Caco-2 (cell line): ENCODE measurements at regions not wholly inside any gene's neighbourhood (a gene's known extent, or its start where the extent isn't known, plus 50 kb on each side); places are given as distances from the start of the nearest gene placed in this dataset.

Source experiments
- BruUV-seq: library from RNA; stranded (reverse); fragments of 400-500 nt; replicated peaks from 2 replicates; lab custom pipeline; 2021; lab: Mats Ljungman, UMichigan
- CTCF ChIA-PET: fragments of 300-600 bp; sonication (Branson Sonifier 250); formaldehyde crosslinking; loops from one replicate; lab custom pipeline; 2022; ENCODE audit warnings: antibody characterized with exemption; lab: Charles Lee
- POLR2A ChIA-PET: fragments of 300-600 bp; sonication (Branson Sonifier 250); formaldehyde crosslinking; loops from one replicate; lab custom pipeline; 2022; ENCODE audit warnings: antibody characterized with exemption; lab: Charles Lee
- DNase-seq, 2 experiments: peaks; one replicate each; pipeline versions ENCODE4 v3.0.0 to v3.0.0-alpha.2; 2020 to 2022
- H3K27me3 ChIP-seq: replicated peaks from 2 replicates; pipeline ENCODE4 v1.6.0; 2011; ENCODE audit warnings: low read length; ENCODE audit not compliant: control insufficient read depth, insufficient read depth
- H3K36me3 ChIP-seq: 2 replicates; pipeline ENCODE4 v1.5.1; 2011; ENCODE audit warnings: low read length; ENCODE audit not compliant: control insufficient read depth, insufficient read depth
- H3K4me1 ChIP-seq: fragments of 250-450 bp; sonication (Bioruptor Pico); 2 replicates; pipeline ENCODE4 v1.5.1; 2020; ENCODE audit warnings: mild to moderate bottlenecking
- H3K4me3 ChIP-seq: 2 replicates; pipeline ENCODE4 v1.5.1; 2011; ENCODE audit warnings: low read depth, mild to moderate bottlenecking, control low read depth, low read length
- H3K9me3 ChIP-seq: fragments of 250-450 bp; sonication (Bioruptor Pico); 2 replicates; pipeline ENCODE4 v1.5.1; 2020; ENCODE audit warnings: mild to moderate bottlenecking, moderate library complexity
- H3K27ac Mint-ChIP-seq: one replicate; pipeline ENCODE4 v1.8.0; 2022; ENCODE audit warnings: mixed read lengths; ENCODE audit not compliant: unreplicated experiment
- H3K27me3 Mint-ChIP-seq: one replicate; pipeline ENCODE4 v1.8.0; 2022; ENCODE audit warnings: mixed read lengths; ENCODE audit not compliant: insufficient read depth, unreplicated experiment
- H3K36me3 Mint-ChIP-seq: one replicate; pipeline ENCODE4 v1.8.0; 2022; ENCODE audit warnings: mild to moderate bottlenecking, mixed read lengths; ENCODE audit not compliant: insufficient read depth, unreplicated experiment
- H3K4me1 Mint-ChIP-seq: one replicate; pipeline ENCODE4 v1.8.0; 2022; ENCODE audit warnings: low read depth, mixed read lengths; ENCODE audit not compliant: unreplicated experiment
- H3K4me3 Mint-ChIP-seq: one replicate; pipeline ENCODE4 v1.8.0; 2022; ENCODE audit warnings: mild to moderate bottlenecking, moderate library complexity, mixed read lengths; ENCODE audit not compliant: unreplicated experiment
- H3K9me3 Mint-ChIP-seq: one replicate; pipeline ENCODE4 v1.8.0; 2022; ENCODE audit warnings: mixed read lengths; ENCODE audit not compliant: unreplicated experiment
- CTCF ChIP-seq, 2 experiments: fragments of 200-600 bp in 1 of 2; IDR thresholded peaks; 1 replicate in 1 of 2; 2 replicates in 1 of 2; pipeline versions ENCODE4 v1.5.1 to v1.8.0; 2011 to 2022; ENCODE audit warnings: antibody characterized with exemption in 1 of 2, control low read depth in 1 of 2, inconsistent platforms in 1 of 2, low read depth in 1 of 2, low read length in 1 of 2, mild to moderate bottlenecking in 1 of 2, moderate library complexity in 1 of 2; ENCODE audit not compliant: insufficient read depth in 1 of 2, severe bottlenecking in 1 of 2, unreplicated experiment in 1 of 2
- intact Hi-C: fragments of 100-400 bp; cut with micrococcal nuclease; formaldehyde crosslinking; loops from one replicate; pipeline ENCODE4 v1.10.0; 2022; ENCODE audit not compliant: unreplicated experiment

GRCh38 chr1:219405531-219406331 is 207.2 kb downstream of the ZC3H11B start:
- DNase-seq: no peak
- no peak overlapping the region for H3K4me3 ChIP-seq
- ChIA-PET POLR2A (no interaction called here), CTCF (no interaction called here)
- Mint-ChIP-seq H3K9me3 (no peaks in the 10 kb centered on the region), H3K36me3 (no peaks in the 10 kb centered on the region), H3K27me3 (no peaks in the 10 kb centered on the region), H3K4me3 (no peak overlapping the region), H3K27ac (no peak overlapping the region), H3K4me1 (no peaks in the 10 kb centered on the region)
- BruUV-seq: no TSS peak
- no peak for TF ChIP-seq CTCF (IDR thresholded peaks at IDR 0.05; ENCODE audit: insufficient read depth in 1 of 2, low read depth in 1 of 2, low read length in 1 of 2, severe bottlenecking in 1 of 2, unreplicated experiment in 1 of 2)
- H3K36me3 ChIP-seq: no peaks in the 10 kb centered on the region
- no peaks in the 10 kb centered on the region for H3K9me3 ChIP-seq
- intact Hi-C loops: no loop called here
- no peaks in the 10 kb centered on the region for H3K27me3 ChIP-seq
- H3K4me1 ChIP-seq: no peaks in the 10 kb centered on the region

DNA sequence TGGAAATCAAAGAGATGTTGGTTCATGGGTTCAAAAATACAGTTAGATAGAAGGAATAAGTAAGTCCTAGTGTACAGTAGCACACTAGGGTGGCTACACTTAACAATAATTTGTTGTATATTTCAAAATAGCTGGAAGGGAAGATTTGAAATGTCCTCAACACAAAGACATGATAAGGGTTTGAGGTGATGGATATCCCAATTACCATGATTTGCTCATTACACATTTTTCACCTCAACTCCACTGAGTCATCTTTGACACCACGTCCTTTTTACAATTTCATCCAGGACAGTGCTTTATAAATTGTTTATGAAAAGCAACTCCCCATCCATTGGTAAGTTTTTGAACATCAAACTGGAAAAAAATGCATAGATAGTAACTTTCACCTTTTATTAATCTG is 208.3 kb downstream of the ZC3H11B start:
- Mint-ChIP-seq H3K27ac (no peak overlapping the region), H3K27me3 (no peaks in the 10 kb centered on the region), H3K4me3 (no peak overlapping the region), H3K4me1 (no peaks in the 10 kb centered on the region), H3K9me3 (no peaks in the 10 kb centered on the region), H3K36me3 (no peaks in the 10 kb centered on the region)
- no peaks in the 10 kb centered on the region for H3K4me1 ChIP-seq
- H3K27me3 ChIP-seq: no peaks in the 10 kb centered on the region
- BruUV-seq: no TSS peak
- CTCF ChIA-PET: no interaction called here
- intact Hi-C loops: no loop called here
- no peak for TF ChIP-seq CTCF (IDR thresholded peaks at IDR 0.05; ENCODE audit: insufficient read depth in 1 of 2, low read depth in 1 of 2, low read length in 1 of 2, severe bottlenecking in 1 of 2, unreplicated experiment in 1 of 2)
- POLR2A ChIA-PET: no interaction called here
- no peaks in the 10 kb centered on the region for H3K9me3 ChIP-seq
- no peak overlapping the region for H3K4me3 ChIP-seq
- no peaks in the 10 kb centered on the region for H3K36me3 ChIP-seq
- DNase-seq: no peak

GRCh38 chr1:219402925-219403324 is 210.0 kb downstream of the ZC3H11B start:
- no peak overlapping the region for H3K4me3 ChIP-seq
- BruUV-seq: no TSS peak
- POLR2A ChIA-PET: no interaction called here
- H3K9me3 ChIP-seq: no peaks in the 10 kb centered on the region
- no peak for TF ChIP-seq CTCF (IDR thresholded peaks at IDR 0.05; ENCODE audit: insufficient read depth in 1 of 2, low read depth in 1 of 2, low read length in 1 of 2, severe bottlenecking in 1 of 2, unreplicated experiment in 1 of 2)
- Mint-ChIP-seq H3K4me3 (no peak overlapping the region), H3K4me1 (no peaks in the 10 kb centered on the region), H3K27me3 (no peaks in the 10 kb centered on the region), H3K27ac (no peak overlapping the region), H3K36me3 (no peaks in the 10 kb centered on the region), H3K9me3 (peaks cover 8% of the 10 kb centered on the region)
- no peak for DNase-seq
- no peaks in the 10 kb centered on the region for H3K4me1 ChIP-seq
- CTCF ChIA-PET: no interaction called here
- intact Hi-C loops: no loop called here
- H3K36me3 ChIP-seq: no peaks in the 10 kb centered on the region
- no peaks in the 10 kb centered on the region for H3K27me3 ChIP-seq
